IPS-18a (cell line): ENCODE measurements at regions not wholly inside any gene's neighbourhood (a gene's known extent, or its start where the extent isn't known, plus 50 kb on each side); places are given as distances from the start of the nearest gene placed in this dataset.

Source experiments
- H3K27ac ChIP-seq: one replicate; pipeline ENCODE4 v1.5.1; 2013; ENCODE audit warnings: low read length
- H3K27me3 ChIP-seq: one replicate; pipeline ENCODE4 v1.6.1; 2013; ENCODE audit warnings: mild to moderate bottlenecking, low read length; ENCODE audit not compliant: control insufficient read depth, insufficient read depth
- H3K36me3 ChIP-seq: one replicate; pipeline ENCODE4 v1.6.1; 2013; ENCODE audit warnings: low read depth, low read length; ENCODE audit not compliant: control insufficient read depth
- H3K4me1 ChIP-seq: one replicate; pipeline ENCODE4 v1.6.1; 2013; ENCODE audit warnings: low read depth, low read length; ENCODE audit not compliant: control insufficient read depth
- H3K4me3 ChIP-seq: one replicate; pipeline ENCODE4 v1.5.1; 2013; ENCODE audit warnings: low read length
- H3K9ac ChIP-seq: one replicate; pipeline ENCODE4 v1.6.1; 2013; ENCODE audit warnings: mild to moderate bottlenecking, low read length, moderate library complexity
- H3K9me3 ChIP-seq: one replicate; pipeline ENCODE4 v1.6.1; 2013; ENCODE audit warnings: low read depth, low read length; ENCODE audit not compliant: control insufficient read depth

- peaks cover 8% of the 10 kb centered on the region for H3K4me1 ChIP-seq
- no peaks in the 10 kb centered on the region for H3K9me3 ChIP-seq
- H3K36me3 ChIP-seq, result no peaks in the 10 kb centered on the region
- no peak overlapping the region for H3K27ac ChIP-seq
- no peak overlapping the region for H3K9ac ChIP-seq
- H3K27me3 ChIP-seq, result no peaks in the 10 kb centered on the region
- no peak overlapping the region for H3K4me3 ChIP-seq
Measured at GRCh38 chr18:78900938-78901909, 78.4 kb upstream of the SALL3 start.

- no peaks in the 10 kb centered on the region for H3K9me3 ChIP-seq
- H3K4me3 ChIP-seq, result no peak overlapping the region
- H3K9ac ChIP-seq, result no peak overlapping the region
- peaks cover 8% of the 10 kb centered on the region for H3K4me1 ChIP-seq
- H3K27me3 ChIP-seq, result no peaks in the 10 kb centered on the region
- H3K36me3 ChIP-seq, result no peaks in the 10 kb centered on the region
- no peak overlapping the region for H3K27ac ChIP-seq
Measured at GRCh38 chr18:78901923-78902794, 77.5 kb upstream of the SALL3 start.

- Histone ChIP-seq H3K9ac (no peak overlapping the region), H3K27ac (no peak overlapping the region), H3K9me3 (no peaks in the 10 kb centered on the region), H3K27me3 (no peaks in the 10 kb centered on the region), H3K4me1 (peaks cover 8% of the 10 kb centered on the region), H3K36me3 (no peaks in the 10 kb centered on the region), H3K4me3 (no peak overlapping the region)
Measured at GRCh38 chr18:78902795-78903435, 76.7 kb upstream of the SALL3 start.

GRCh38 chr18:78903436-78904178 lies 76.0 kb upstream of the SALL3 start:
- Histone ChIP-seq H3K36me3 (no peaks in the 10 kb centered on the region), H3K9ac (no peak overlapping the region), H3K27me3 (no peaks in the 10 kb centered on the region), H3K4me1 (peaks cover 8% of the 10 kb centered on the region), H3K4me3 (no peak overlapping the region), H3K9me3 (no peaks in the 10 kb centered on the region), H3K27ac (no peak overlapping the region)

- Histone ChIP-seq H3K4me3 (no peak overlapping the region), H3K27ac (no peak overlapping the region), H3K9me3 (no peaks in the 10 kb centered on the region), H3K4me1 (peaks cover 8% of the 10 kb centered on the region), H3K27me3 (no peaks in the 10 kb centered on the region), H3K36me3 (no peaks in the 10 kb centered on the region), H3K9ac (no peak overlapping the region)
Measured at GRCh38 chr18:78904179-78904531, 75.5 kb upstream of the SALL3 start.

- H3K27me3 ChIP-seq, result no peaks in the 10 kb centered on the region
- H3K9me3 ChIP-seq, result no peaks in the 10 kb centered on the region
- no peaks in the 10 kb centered on the region for H3K36me3 ChIP-seq
- peaks cover 8% of the 10 kb centered on the region for H3K4me1 ChIP-seq
- no peak overlapping the region for H3K4me3 ChIP-seq
- no peak overlapping the region for H3K27ac ChIP-seq
- no peak overlapping the region for H3K9ac ChIP-seq
Measured at GRCh38 chr18:78905334-78905733, 74.3 kb upstream of the SALL3 start.

- peaks cover 8% of the 10 kb centered on the region for H3K4me1 ChIP-seq
- no peak overlapping the region for H3K9ac ChIP-seq
- no peaks in the 10 kb centered on the region for H3K9me3 ChIP-seq
- no peaks in the 10 kb centered on the region for H3K27me3 ChIP-seq
- no peak overlapping the region for H3K27ac ChIP-seq
- H3K4me3 ChIP-seq, result no peak overlapping the region
- no peaks in the 10 kb centered on the region for H3K36me3 ChIP-seq
Measured at GRCh38 chr18:78906066-78906465, 73.6 kb upstream of the SALL3 start.

GRCh38 chr18:78908462-78909260 lies 71.0 kb upstream of the SALL3 start:
- Histone ChIP-seq H3K4me3 (no peak overlapping the region), H3K36me3 (no peaks in the 10 kb centered on the region), H3K27ac (no peak overlapping the region), H3K27me3 (no peaks in the 10 kb centered on the region), H3K4me1 (peaks cover 3% of the 10 kb centered on the region), H3K9ac (no peak overlapping the region), H3K9me3 (no peaks in the 10 kb centered on the region)

- H3K27me3 ChIP-seq, result no peaks in the 10 kb centered on the region
- H3K9me3 ChIP-seq, result no peaks in the 10 kb centered on the region
- no peak overlapping the region for H3K27ac ChIP-seq
- H3K4me1 ChIP-seq, result no peaks in the 10 kb centered on the region
- H3K4me3 ChIP-seq, result no peak overlapping the region
- H3K9ac ChIP-seq, result no peak overlapping the region
- no peaks in the 10 kb centered on the region for H3K36me3 ChIP-seq
Measured at GRCh38 chr18:78911751-78912283, 67.8 kb upstream of the SALL3 start.

- H3K9ac ChIP-seq, result no peak overlapping the region
- H3K9me3 ChIP-seq, result no peaks in the 10 kb centered on the region
- H3K27ac ChIP-seq, result no peak overlapping the region
- H3K4me3 ChIP-seq, result no peak overlapping the region
- no peaks in the 10 kb centered on the region for H3K4me1 ChIP-seq
- no peaks in the 10 kb centered on the region for H3K27me3 ChIP-seq
- H3K36me3 ChIP-seq, result no peaks in the 10 kb centered on the region
Measured at GRCh38 chr18:78912336-78912735, 67.3 kb upstream of the SALL3 start.
